Gastroesophageal sphincter (tissue), 3 donors: ENCODE measurements at regions not wholly inside any gene's neighbourhood (a gene's known extent, or its start where the extent isn't known, plus 50 kb on each side); places are given as distances from the start of the nearest gene placed in this dataset.

Experiments
- CTCF ChIP-seq, 4 experiments: fragments of 200-600 bp in 2 of 4; fragments of 450-650 bp in 2 of 4; sonication (generic) in 1 of 4; IDR thresholded peaks; one replicate each; pipeline ENCODE4 v1.5.1; 2017 to 2019; ENCODE audit warnings: antibody characterized with exemption in 4 of 4, mild to moderate bottlenecking in 2 of 4, moderate library complexity in 2 of 4
- POLR2A ChIP-seq, 2 donors: fragments of 450-650 bp; IDR thresholded peaks; one replicate each; pipeline ENCODE4 v1.6.1; 2017; ENCODE audit warnings: antibody characterized with exemption in 2 of 2, mild to moderate bottlenecking in 2 of 2, moderate library complexity in 1 of 2

DNA sequence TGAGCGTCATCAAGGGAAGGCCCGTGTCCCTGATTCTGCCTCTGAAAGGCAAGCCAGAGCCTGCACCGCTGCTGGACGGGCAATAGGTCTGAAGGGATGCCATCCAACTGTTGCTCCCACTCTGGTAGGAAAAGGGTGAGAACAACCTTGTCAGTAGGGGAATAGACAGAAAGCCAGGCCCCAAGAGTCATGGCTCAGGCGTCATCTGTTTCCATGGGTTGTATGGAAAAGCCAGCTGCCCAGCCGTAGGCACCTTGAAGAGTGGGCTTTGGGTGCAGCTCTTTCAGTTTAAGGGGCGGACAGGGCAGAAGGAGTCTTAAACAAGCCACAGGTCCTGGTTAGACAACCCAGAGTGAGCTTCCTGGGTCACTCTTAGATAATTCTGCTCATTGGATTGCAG is 66.5 kb downstream of the RNF6 start:
- TF ChIP-seq CTCF (IDR thresholded peaks at IDR 0.05) (no peak), POLR2A (IDR thresholded peaks at IDR 0.05) (no peak)
